HG03378 (cell line): ENCODE measurements at regions not wholly inside any gene's neighbourhood (a gene's known extent, or its start where the extent isn't known, plus 50 kb on each side); places are given as distances from the start of the nearest gene placed in this dataset.

Experiments
- ATAC-seq: cut with Tn5 transposase; IDR thresholded peaks from one replicate; pipeline ENCODE4 v1.9.1; 2021; ENCODE audit warnings: mild to moderate bottlenecking, moderate library complexity; ENCODE audit not compliant: unreplicated experiment

GRCh38 chr14:42469637-42470426, 863.2 kb downstream of the LRFN5 start:
- no peak for ATAC-seq

- ATAC-seq: no peak
Measured at GRCh38 chr14:42460673-42461072, 854.0 kb downstream of the LRFN5 start.

DNA sequence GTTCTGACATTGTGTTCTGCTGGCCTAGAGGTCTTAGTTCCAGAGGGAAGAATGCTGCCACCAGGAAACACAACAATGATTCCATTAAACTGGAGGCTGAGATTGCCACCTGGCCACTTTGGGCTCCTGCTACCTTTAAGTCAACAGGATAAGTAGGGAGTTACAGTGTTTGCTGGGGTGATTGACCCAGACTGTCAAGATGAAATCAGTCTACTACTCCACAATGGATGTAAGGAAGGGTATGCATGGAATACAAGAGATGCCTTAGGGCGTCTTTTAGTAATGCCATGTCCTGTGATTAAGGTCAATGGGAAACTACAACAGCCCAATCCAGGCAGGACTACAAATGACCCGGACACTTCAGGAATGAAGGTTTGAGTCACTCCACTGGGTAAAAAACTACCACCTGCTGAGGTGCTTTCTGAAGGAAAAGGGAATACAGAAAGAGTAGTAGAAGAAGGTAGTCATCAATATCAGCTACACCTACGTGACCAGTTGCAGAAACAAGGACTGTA, 852.6 kb downstream of the LRFN5 start:
- ATAC-seq: no peak

DNA sequence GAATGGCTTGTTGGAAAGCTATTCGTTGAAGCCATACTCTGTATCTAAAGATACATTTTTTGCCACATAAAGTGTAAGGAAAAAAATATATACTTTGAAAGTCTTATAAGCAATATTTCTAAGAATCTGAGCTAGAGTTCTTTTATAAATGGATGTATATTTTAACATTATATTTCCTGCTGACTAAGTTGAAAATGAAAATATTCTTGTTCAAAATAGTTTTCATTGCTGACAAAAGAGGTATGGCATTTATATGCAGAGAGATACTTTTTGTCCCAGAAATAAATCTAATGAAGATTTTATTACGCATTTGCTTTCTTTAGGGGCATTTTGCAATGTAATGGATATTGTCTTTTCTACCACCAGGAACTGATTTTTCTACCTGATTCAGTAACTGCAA, 834.9 kb downstream of the LRFN5 start:
- no peak for ATAC-seq

- no peak for ATAC-seq
Measured at GRCh38 chr14:42437809-42438208, 831.1 kb downstream of the LRFN5 start.

- ATAC-seq: no peak
Measured at GRCh38 chr14:42429401-42429800, 822.7 kb downstream of the LRFN5 start.

DNA sequence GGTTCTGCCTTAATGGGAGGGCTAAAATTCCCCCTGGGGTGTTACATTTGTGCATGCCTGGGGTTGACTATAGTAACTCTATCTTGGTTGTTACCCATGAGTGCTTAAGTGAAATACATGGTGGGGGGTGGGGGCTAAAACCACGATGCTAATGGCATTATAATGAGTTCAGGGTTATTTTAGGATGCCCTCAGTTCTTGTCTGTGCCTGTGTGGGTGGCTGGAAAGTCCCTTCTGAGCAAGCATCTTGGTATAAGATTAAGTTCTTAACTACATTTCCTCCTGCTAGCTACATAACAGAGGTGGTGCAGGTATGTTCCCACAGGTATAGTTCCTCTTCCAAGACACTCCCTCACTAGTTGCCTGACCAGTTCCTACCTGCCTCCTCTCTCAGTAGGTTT, 822.3 kb downstream of the LRFN5 start:
- ATAC-seq: peak; percentile 99

GRCh38 chr14:42424501-42424900, 817.8 kb downstream of the LRFN5 start:
- ATAC-seq: no peak

GRCh38 chr14:42421377-42422078, 814.9 kb downstream of the LRFN5 start:
- peak; percentile 65 for ATAC-seq

DNA sequence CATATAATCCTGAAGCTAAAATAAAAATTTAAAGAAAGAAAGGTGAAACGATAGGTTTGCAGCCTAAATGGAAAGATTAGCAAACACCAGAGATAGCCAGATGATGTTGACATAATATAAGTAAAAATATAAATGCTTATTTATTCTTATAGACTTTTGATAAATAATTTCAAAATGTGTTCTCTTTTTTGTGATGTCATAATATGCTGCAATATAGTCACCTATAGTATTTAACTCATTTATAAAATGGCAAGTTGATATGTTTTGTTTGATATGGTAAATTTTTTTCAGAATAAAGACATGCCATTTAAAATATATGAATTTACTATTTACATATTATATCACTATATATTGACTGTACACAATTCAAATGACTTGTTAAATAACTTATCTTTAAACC, 813.4 kb downstream of the LRFN5 start:
- ATAC-seq: no peak

DNA sequence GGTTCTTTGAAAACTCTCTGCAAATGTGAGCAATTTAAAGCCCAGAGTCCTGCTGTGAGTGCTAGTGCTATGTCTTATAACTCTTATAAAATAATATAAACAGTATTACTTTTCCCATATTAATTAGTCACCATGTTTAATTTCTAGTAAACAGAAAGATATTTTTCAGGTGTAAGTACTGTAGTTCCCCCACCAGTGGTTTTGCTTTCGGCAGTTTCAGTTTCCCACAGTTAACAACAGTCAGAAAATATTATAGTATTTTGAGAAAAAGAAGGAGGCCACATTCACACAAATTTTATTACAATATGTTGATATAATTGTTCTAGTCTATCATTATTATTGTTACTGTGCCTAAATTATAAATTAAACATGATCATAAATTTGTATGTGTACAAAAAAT, 800.5 kb downstream of the LRFN5 start:
- peak; percentile 55 for ATAC-seq

DNA sequence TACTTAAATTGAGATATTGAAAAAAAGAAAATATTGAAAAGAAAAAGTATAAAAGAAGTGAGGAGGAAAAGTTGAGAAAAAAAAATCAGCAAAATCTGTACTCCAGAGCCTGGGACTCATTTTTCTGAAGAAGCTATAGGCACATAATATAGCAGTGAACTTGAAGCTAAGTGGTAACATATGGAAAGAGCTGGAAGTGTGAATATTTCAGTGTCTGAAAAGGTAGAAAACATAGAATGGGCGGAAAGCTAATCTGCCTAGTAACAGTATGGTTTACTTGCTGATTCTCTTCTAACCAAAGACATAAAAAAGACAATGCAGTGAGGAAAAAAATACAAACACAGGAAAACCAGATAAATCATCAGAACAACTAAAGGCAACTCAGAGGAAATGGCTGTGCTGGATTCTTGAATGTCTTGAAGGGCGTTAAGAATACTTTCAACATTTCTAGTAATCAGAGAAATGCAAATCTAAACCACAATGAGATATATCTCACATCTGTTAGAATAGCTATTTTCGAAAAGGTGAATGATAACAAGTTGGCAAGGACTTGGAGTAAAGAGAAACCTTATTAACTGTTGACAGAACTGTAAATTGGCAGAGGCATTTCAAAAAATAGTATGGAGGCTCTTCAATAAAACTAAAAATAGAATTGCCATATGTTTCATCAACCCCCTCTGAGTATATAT, 784.6 kb downstream of the LRFN5 start:
- ATAC-seq: peak; percentile 87

- no peak for ATAC-seq
Measured at GRCh38 chr14:42378880-42379279, 772.2 kb downstream of the LRFN5 start.

- ATAC-seq: no peak
Measured at GRCh38 chr14:42378274-42378673, 771.6 kb downstream of the LRFN5 start.

DNA sequence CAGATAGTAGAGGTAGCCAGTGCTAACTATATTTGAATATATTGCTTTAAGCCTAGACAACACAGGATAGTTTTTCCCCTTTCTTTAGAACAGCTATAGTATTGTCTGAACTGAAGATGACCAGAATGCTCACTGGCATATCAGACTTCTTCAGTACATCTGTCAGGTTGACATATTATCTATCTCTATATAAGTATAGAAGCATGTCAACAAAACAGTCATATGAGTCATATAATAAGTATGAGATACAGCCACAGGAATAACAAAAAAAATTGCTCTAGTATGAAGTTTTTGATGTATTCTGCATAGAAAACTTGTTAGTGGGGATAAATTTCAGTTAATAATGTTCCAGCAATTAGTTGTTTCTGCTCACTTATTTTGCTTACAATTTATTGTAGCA, 767.7 kb downstream of the LRFN5 start:
- no peak for ATAC-seq

DNA sequence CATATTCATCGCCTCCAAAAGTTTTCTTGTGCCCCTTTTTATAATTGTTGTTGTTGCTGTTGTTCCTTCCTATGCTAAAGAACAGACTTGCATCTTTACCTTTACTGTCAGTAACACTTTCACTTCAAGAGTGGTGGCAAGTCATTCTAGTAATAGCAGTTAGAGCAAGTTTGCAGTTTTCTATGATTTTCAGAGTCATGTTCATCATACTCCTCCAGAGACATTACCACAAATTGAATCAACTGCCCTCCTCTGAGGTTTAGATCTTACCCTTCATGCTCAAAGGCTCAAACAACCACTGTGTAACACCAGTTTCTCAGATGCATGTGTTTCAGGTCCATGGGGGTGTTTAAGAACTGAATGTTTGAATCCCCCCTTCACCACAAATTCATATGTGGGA, 763.4 kb downstream of the LRFN5 start:
- ATAC-seq: no peak

- no peak for ATAC-seq
Measured at GRCh38 chr14:42368234-42368633, 761.6 kb downstream of the LRFN5 start.

GRCh38 chr14:42353315-42353714, 746.6 kb downstream of the LRFN5 start:
- ATAC-seq: peak; percentile 92

GRCh38 chr14:42335918-42336317, 729.2 kb downstream of the LRFN5 start:
- ATAC-seq: no peak

GRCh38 chr14:42334931-42335330, 728.3 kb downstream of the LRFN5 start:
- no peak for ATAC-seq

GRCh38 chr14:42323426-42323825, 716.8 kb downstream of the LRFN5 start:
- peak; percentile 20 for ATAC-seq
